Osteocyte (in vitro differentiated cells): ENCODE measurements at regions not wholly inside any gene's neighbourhood (a gene's known extent, or its start where the extent isn't known, plus 50 kb on each side); places are given as distances from the start of the nearest gene placed in this dataset.
"Not testable (repeated sequence)": the region's sequence is repeated elsewhere in the genome, so short reads cannot be mapped to it uniquely, and the experiment has no call there.

ENCODE experiments used
- DNase-seq: peaks from one replicate; pipeline ENCODE4 v3.0.0; 2021; ENCODE audit warnings: mixed read lengths; ENCODE audit not compliant: unreplicated experiment; ENCODE audit errors: extremely low spot score
- H3K27ac Mint-ChIP-seq: one replicate; pipeline ENCODE4 v1.8.0; 2021; ENCODE audit warnings: mild to moderate bottlenecking, mixed read lengths; ENCODE audit not compliant: unreplicated experiment
- H3K27me3 Mint-ChIP-seq: one replicate; pipeline ENCODE4 v1.8.0; 2021; ENCODE audit warnings: mixed read lengths; ENCODE audit not compliant: unreplicated experiment
- H3K36me3 Mint-ChIP-seq: one replicate; pipeline ENCODE4 v1.8.0; 2021; ENCODE audit warnings: mixed read lengths; ENCODE audit not compliant: unreplicated experiment
- H3K4me1 Mint-ChIP-seq: one replicate; pipeline ENCODE4 v1.8.0; 2021; ENCODE audit warnings: mixed read lengths; ENCODE audit not compliant: unreplicated experiment
- H3K4me3 Mint-ChIP-seq: one replicate; pipeline ENCODE4 v1.8.0; 2021; ENCODE audit warnings: mild to moderate bottlenecking, moderate library complexity, mixed read lengths; ENCODE audit not compliant: unreplicated experiment
- H3K9me3 Mint-ChIP-seq: one replicate; pipeline ENCODE4 v1.8.0; 2021; ENCODE audit warnings: mixed read lengths; ENCODE audit not compliant: unreplicated experiment
- CTCF ChIP-seq: fragments of 200-600 bp; sonication (generic); IDR thresholded peaks from 2 replicates; pipeline ENCODE4 v1.5.0; 2021; ENCODE audit warnings: antibody characterized with exemption, mild to moderate bottlenecking, moderate library complexity

GRCh38 chr7:67912437-67912836 is 915.8 kb downstream of the TYW1 start:
- DNase-seq = no peak
- Mint-ChIP-seq H3K27me3 (no peaks in the 10 kb centered on the region), H3K4me3 (no peak overlapping the region), H3K4me1 (no peaks in the 10 kb centered on the region), H3K9me3 (peaks cover 10% of the 10 kb centered on the region), H3K36me3 (no peaks in the 10 kb centered on the region), H3K27ac (no peak overlapping the region)
- TF ChIP-seq CTCF = no peak

GRCh38 chr7:67913604-67914003 is 917.0 kb downstream of the TYW1 start:
- Mint-ChIP-seq H3K9me3 (peaks cover 10% of the 10 kb centered on the region), H3K27ac (no peak overlapping the region), H3K4me1 (no peaks in the 10 kb centered on the region), H3K36me3 (no peaks in the 10 kb centered on the region), H3K27me3 (no peaks in the 10 kb centered on the region), H3K4me3 (no peak overlapping the region)
- TF ChIP-seq CTCF = no peak
- DNase-seq = no peak

GRCh38 chr7:67916111-67916510 is 919.5 kb downstream of the TYW1 start:
- not testable (repeated sequence) for H3K4me3 Mint-ChIP-seq, H3K27me3 Mint-ChIP-seq, H3K27ac Mint-ChIP-seq, H3K36me3 Mint-ChIP-seq, H3K9me3 Mint-ChIP-seq, DNase-seq, H3K4me1 Mint-ChIP-seq

GRCh38 chr7:67916571-67917436 is 920.2 kb downstream of the TYW1 start:
- no peaks in the 10 kb centered on the region for H3K27me3 Mint-ChIP-seq
- no peak overlapping the region for H3K27ac Mint-ChIP-seq
- no peaks in the 10 kb centered on the region for H3K4me1 Mint-ChIP-seq
- H3K36me3 Mint-ChIP-seq = no peaks in the 10 kb centered on the region
- peaks cover 5% of the 10 kb centered on the region for H3K9me3 Mint-ChIP-seq
- no peak for DNase-seq
- no peak for TF ChIP-seq CTCF
- no peak overlapping the region for H3K4me3 Mint-ChIP-seq

- no peak overlapping the region for H3K4me3 Mint-ChIP-seq
- H3K9me3 Mint-ChIP-seq = peaks cover 5% of the 10 kb centered on the region
- no peak for DNase-seq
- no peaks in the 10 kb centered on the region for H3K4me1 Mint-ChIP-seq
- H3K27me3 Mint-ChIP-seq = no peaks in the 10 kb centered on the region
- H3K27ac Mint-ChIP-seq = no peak overlapping the region
- TF ChIP-seq CTCF = no peak
- H3K36me3 Mint-ChIP-seq = no peaks in the 10 kb centered on the region
These were observed 920.8 kb downstream of the TYW1 start for GRCh38 chr7:67917437-67917755.
